GM18907 (cell line): ENCODE measurements at regions not wholly inside any gene's neighbourhood (a gene's known extent, or its start where the extent isn't known, plus 50 kb on each side); places are given as distances from the start of the nearest gene placed in this dataset.
"Not testable (repeated sequence)": the region's sequence is repeated elsewhere in the genome, so short reads cannot be mapped to it uniquely, and the experiment has no call there.

Experiments
- ATAC-seq: cut with Tn5 transposase; IDR thresholded peaks from one replicate; pipeline ENCODE4 v1.9.1; 2021; ENCODE audit warnings: mild to moderate bottlenecking, moderate library complexity; ENCODE audit not compliant: unreplicated experiment

DNA sequence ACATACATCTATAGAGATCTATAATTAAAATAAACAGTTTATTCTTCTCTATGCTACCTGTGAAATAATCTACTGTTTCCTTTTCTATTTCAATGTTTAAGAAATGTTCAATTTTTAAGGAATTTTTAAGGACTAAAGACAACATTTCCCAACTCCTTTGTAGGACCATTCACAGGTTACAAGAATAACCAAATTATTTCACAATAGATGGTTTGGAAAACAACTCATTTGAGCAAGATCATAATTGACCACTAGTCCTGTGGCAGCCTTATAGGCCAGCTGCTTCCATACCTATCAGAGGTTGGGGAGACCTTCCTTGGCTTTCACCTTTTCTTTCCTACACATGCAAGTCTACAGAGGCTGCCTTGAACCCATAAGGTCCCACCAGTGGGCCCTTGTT lies 193.7 kb downstream of the TTC39B start:
- no peak for ATAC-seq

DNA sequence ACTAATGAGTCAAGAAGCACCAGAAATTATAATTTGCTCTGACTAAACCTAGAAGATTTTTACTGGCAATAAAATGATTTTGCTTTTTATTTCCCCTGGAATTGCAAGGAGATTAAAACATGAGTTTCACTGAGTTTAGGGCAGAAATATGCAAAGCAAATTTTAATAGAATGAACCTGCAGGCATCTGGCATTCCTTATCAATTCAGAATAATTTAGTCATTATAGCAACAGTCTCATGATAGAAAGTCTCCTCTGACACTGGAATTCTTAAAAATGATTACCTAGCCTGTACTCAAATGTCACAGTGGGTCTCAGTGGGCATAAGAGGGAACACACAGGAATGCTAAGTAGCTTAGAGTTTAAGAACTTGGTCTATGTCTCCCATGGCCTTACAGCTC lies 195.9 kb downstream of the TTC39B start:
- ATAC-seq, result no peak

DNA sequence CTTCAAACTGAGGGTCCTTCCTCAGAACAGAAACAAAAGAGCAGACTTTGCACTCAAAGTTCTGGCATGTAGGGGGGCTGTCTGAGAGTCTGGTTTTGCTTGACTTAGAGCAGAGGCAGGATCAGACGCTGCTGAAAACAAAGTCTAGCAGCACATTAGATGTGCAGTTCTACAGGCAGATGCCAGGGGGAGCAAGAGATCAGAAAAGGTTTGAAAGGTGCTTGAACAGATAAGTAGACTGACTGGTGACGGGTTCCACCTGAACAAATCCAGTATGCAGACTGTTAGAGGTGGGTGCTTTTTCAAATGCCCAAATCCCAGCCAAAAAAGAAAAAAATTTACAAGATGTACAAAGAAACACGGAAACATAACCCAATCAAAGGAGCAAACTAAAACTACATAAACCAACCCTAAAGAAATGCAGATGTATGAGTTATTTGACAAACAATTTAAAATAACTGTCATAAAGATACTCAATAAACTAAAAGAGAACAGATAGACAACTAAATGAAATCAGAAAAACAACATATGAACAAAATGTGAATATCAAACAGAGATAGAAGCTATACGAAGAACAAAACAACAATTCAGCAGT lies 194.7 kb upstream of the FREM1 start:
- ATAC-seq, result peak; percentile 98

GRCh38 chr9:15103290-15103689 lies 193.1 kb upstream of the FREM1 start:
- ATAC-seq, result no peak

- ATAC-seq, result no peak
Observed at GRCh38 chr9:15101095-15101494, 190.9 kb upstream of the FREM1 start.

GRCh38 chr9:15100571-15100970 lies 190.3 kb upstream of the FREM1 start:
- ATAC-seq, result no peak

- no peak for ATAC-seq
Observed at GRCh38 chr9:15096972-15097371, 186.7 kb upstream of the FREM1 start.

DNA sequence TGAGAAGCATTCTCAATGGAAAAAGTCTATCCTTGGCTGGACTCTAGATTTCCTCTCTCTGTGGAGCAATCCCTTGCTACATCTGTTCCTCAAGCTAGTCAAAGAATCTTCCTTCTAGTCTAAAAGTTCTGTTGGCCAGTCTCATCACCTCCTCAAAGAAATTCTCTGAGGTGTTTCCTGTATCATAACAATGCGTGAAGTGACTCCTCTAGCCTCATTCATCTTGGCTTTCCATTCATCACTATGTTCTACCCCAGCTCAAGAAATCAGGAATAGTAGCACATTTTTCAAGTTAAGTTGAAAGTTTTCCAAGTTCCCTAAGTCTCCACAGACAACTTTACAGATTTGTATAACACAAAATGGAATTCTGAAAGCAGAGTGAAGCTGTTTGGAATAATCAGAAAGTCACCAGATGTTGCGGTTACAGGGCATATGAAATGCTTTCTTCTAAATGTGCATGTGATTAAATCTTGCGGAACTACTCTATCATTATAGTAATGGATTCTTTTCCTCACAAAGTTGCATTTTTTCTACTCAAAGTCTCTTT lies 176.6 kb upstream of the FREM1 start:
- no peak for ATAC-seq

GRCh38 chr9:15086156-15086763 lies 176.0 kb upstream of the FREM1 start:
- no peak for ATAC-seq

- no peak for ATAC-seq
Observed at GRCh38 chr9:15081021-15081753, 171.0 kb upstream of the FREM1 start.

- no peak for ATAC-seq
Observed at GRCh38 chr9:15080401-15080800, 170.2 kb upstream of the FREM1 start.

- ATAC-seq, result no peak
Observed at GRCh38 chr9:15079989-15080388, 169.8 kb upstream of the FREM1 start.

DNA sequence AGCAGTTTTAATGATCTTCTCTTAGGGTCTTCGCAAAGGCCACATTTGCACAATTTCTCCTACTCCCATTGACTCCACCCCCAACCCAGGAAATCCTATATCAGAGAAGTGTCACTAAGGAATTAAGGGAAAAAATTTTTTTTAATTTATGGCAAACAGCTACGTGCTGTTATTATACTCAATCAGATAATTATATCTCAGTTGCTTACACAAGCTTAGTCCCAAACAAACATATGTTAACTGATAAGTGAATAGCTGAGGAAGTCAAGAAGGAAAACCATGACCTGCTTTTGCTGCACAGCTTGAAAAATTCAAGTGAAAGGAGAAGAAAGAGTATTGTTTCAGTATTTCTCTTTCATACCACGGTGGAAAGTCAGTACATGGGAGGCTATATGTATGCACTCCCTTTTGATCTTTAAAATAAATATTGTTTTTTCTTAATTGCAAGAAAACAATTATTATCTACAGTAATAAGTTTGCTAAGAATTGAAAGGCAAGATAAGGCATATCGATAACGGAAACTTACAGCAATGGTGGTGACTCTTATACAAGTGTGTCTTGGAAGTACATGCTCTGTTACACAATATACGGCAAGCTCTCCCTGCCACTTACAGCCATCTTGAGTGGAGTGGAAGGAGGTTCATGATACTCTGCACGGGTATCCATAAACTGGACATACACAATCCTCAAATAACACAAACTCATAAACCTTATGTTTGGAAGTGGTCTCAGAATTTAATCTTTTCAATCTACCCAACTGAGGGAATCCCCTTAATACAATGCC lies 167.9 kb upstream of the FREM1 start:
- ATAC-seq, result no peak

- ATAC-seq, result no peak
Observed at GRCh38 chr9:15073620-15074019, 163.4 kb upstream of the FREM1 start.

DNA sequence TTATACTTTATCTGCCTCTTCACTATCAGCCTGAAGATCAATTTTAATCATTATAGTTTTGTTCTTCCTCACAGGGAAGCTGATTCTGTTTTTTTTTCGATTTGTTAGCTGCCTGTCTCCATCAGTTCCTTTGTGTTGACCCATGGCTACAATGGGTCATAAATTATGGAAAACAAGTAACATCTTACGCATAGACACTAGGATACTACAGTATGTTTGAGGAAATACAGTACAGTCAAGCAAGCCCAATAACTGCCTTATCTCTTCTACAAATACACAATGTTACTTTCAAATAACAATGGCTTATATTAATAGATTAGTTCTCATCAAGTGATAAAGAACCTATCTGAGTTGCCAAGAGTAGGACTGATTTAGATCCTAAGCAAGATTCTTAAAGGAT lies 160.5 kb upstream of the FREM1 start:
- ATAC-seq, result no peak

- no peak for ATAC-seq
Observed at GRCh38 chr9:15069106-15069505, 158.9 kb upstream of the FREM1 start.

DNA sequence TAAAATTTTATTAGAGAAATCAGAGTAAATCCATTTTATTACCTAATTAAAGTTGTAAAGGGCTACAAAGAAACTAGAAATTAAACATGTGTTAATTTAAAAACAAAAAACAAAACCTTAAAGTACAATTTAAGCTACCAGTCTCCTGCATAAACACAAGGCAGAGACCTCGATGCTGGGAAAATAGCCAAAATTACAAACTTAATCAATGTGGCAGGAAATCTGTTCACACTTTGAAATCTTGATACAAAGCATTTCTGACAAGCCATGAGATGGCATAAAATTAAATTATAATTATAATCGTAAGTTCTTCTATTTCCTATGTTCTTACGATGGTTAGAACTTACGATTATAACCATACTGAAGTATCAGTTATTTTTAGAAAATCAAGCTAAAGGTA lies 158.0 kb upstream of the FREM1 start:
- no peak for ATAC-seq

DNA sequence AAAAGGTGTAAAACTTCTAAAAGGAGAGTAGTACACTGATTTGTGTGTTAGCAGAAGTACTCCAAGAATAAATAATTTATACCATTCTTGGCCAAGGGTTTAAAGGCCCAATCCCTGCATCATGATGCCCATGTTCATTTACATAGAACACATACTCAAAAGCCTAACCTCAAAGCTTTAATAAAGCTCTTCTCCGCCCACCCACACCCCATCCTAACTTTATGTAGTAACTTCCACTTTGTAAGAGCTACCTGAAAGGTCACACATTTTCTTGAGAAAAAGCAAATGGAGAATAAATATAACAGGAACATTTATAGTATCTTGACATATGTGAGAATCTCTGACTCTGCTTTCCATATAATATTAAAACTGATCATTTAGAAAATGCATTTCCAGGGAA lies 148.8 kb upstream of the FREM1 start:
- ATAC-seq, result no peak

GRCh38 chr9:15058236-15058635 lies 148.0 kb upstream of the FREM1 start:
- no peak for ATAC-seq

DNA sequence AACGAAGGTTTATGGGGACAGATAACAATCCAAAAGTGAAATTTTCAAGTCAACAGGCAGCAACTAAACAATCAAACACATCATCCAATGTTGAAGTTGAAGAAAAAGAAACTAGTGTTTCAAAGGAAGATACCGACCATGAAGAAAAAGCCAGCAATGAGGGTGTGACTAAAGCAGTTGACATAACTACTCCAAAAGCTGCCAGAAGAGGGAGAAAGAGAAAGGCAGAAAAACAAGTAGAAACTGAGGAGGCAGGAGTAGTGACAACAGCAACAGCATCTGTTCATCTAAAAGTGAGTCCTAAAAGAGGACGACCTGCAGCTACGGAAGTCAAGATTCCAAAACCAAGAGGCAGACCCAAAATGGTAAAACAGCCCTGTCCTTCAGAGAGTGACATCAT lies 145.1 kb upstream of the FREM1 start:
- ATAC-seq, result not testable (repeated sequence)

GRCh38 chr9:15048772-15049171 lies 138.5 kb upstream of the FREM1 start:
- no peak for ATAC-seq
